Glomerular endothelial cell (primary cell): ENCODE measurements at regions not wholly inside any gene's neighbourhood (a gene's known extent, or its start where the extent isn't known, plus 50 kb on each side); places are given as distances from the start of the nearest gene placed in this dataset.
"Not testable (repeated sequence)": the region's sequence is repeated elsewhere in the genome, so short reads cannot be mapped to it uniquely, and the experiment has no call there.

ENCODE experiments used
- DNase-seq: peaks from one replicate; pipeline ENCODE4 v3.0.0-alpha.2; 2011; ENCODE audit warnings: low read depth, low spot score; ENCODE audit errors: extremely low read depth

- DNase-seq, result no peak
These were observed 51.2 kb upstream of the CARD11 start for GRCh38 chr7:3094701-3095445.

GRCh38 chr7:3097734-3098133, 54.1 kb upstream of the CARD11 start:
- no peak for DNase-seq

- no peak for DNase-seq
These were observed 58.5 kb upstream of the CARD11 start for GRCh38 chr7:3102159-3102558.

GRCh38 chr7:3103614-3104398, 60.1 kb upstream of the CARD11 start:
- DNase-seq, result no peak

GRCh38 chr7:3105856-3106255, 62.2 kb upstream of the CARD11 start:
- DNase-seq, result no peak

- no peak for DNase-seq
These were observed 62.7 kb upstream of the CARD11 start for GRCh38 chr7:3106361-3106826.

- no peak for DNase-seq
These were observed 63.6 kb upstream of the CARD11 start for GRCh38 chr7:3107228-3107763.

GRCh38 chr7:3107889-3108570, 64.4 kb upstream of the CARD11 start:
- DNase-seq, result no peak

GRCh38 chr7:3109311-3109915, 65.7 kb upstream of the CARD11 start:
- DNase-seq, result no peak

- DNase-seq, result no peak
These were observed 68.9 kb upstream of the CARD11 start for GRCh38 chr7:3112479-3113134.

- no peak for DNase-seq
These were observed 71.2 kb upstream of the CARD11 start for GRCh38 chr7:3114917-3115316.

- no peak for DNase-seq
These were observed 73.4 kb upstream of the CARD11 start for GRCh38 chr7:3117081-3117480.

- DNase-seq, result no peak
These were observed 74.0 kb upstream of the CARD11 start for GRCh38 chr7:3117488-3118231.

GRCh38 chr7:3119352-3119927, 75.8 kb upstream of the CARD11 start:
- DNase-seq, result not testable (repeated sequence)

GRCh38 chr7:3119963-3120362, 76.3 kb upstream of the CARD11 start:
- no peak for DNase-seq

GRCh38 chr7:3120513-3120912, 76.8 kb upstream of the CARD11 start:
- no peak for DNase-seq

- no peak for DNase-seq
These were observed 85.3 kb upstream of the CARD11 start for GRCh38 chr7:3128857-3129490.

- no peak for DNase-seq
These were observed 90.2 kb upstream of the CARD11 start for GRCh38 chr7:3133811-3134385.
